NCI-H146 treated with DMSO at 0.1 percent for 48 hours (cell line): ENCODE measurements at regions not wholly inside any gene's neighbourhood (a gene's known extent, or its start where the extent isn't known, plus 50 kb on each side); places are given as distances from the start of the nearest gene placed in this dataset.

Experiments
- DNase-seq: peaks from one replicate; lab custom pipeline; 2025; ENCODE audit not compliant: unreplicated experiment; lab: John Stamatoyannopoulos, UW

DNA sequence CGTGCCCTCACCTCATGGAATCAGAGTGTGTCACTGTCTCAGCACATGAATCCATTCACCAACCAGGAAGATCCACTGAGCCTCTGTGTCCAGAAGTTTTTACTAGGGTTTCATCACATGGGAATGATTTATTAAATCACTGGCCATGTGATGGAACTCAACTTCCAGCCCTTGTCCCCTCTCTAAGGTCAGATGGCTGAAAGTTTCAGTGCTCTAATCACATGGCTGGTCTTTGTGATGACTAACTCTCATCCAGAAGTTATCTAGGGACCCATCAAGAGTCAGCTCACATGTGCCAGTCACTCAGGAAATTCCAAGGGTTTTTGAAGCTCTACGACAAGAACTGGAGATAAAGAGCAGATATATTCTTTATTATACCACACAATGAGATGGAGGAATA is 140.5 kb upstream of the GYPC start:
- DNase-seq, result no peak

DNA sequence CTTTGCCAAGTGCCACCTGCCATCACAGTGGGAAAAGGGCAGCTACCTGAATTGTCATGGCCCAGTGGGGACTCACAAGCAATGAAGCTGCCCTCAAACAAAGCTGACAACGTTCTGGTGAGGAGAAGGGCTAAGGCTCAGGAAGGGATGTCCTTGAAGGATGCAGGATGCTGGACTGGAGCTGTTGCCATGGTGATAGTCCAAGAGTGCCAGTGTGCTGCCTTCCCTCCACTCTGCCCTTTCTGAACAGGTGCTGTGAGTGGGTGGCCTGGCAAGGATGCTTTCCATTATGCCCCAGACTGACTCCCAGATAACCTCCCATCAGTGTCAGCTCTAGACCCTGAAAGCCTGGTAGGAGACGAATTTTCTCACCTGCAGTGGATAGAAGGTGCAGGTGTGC is 137.8 kb upstream of the GYPC start:
- DNase-seq, result no peak

DNA sequence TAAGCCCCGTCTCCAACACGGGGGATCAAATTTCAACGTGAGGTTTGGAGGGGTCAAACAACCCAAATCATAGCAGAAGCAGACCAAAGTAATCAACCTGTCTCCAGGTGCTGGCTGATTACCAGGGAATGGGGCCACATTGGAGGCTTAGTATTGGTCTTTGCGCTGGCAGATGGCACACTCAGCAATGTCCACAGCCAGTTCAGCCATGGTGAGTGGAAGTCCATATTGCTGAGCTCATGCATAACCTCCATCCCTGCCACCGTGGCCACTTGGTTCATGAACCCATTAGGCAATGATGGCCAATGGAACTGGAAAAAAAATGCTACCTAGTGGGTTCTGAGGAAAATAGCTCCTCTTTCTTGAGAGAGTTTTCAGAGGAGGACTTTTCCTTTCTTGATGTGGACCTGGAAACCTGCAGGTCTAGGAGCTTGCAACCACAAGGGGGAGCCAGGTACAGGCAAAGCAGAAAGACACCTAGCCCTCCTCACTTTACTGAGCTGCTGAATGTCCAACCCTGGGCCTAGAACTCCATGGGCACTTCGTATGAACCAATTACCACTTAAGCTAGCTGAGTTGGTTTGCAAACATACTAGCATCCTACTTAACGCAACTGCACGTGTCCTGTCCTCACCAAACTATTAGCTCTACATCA is 128.0 kb upstream of the GYPC start:
- no peak for DNase-seq

DNA sequence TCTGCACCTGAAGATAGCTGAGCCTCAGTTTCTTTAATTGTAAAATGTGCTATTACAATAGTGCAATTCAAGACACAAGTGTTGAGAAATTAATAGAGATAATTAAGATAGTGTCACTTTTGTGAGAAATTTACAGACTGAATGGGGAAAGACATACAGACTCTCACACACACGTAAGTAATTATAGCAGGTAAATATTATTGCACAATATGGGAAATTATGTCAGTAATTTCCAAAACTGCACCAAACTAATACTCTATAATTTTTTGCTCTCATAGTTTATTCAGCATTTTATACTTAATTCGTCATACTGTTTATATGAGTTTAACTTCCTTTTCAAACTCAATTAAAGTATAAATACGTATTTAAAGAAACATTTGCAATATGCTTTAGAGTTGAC is 124.9 kb upstream of the GYPC start:
- DNase-seq, result no peak

DNA sequence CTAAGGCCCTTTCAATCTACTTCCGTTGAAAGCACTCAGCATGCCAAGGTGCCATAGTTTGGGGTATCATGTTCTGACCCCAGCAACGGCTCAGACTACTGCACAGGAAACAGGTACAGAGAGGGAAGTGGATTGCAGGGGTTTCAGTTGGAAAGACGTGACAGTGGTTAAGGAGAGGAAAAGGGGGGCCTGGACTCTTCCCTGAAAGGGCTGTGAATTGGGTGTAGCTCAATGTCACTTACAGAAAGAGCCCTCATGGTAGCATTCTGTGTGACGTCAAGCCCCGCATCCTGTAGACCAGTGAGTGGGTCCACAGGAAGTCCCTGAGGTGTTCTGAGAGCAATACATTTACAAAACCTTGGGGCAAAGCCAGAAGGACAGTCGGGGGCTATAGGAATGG is 121.5 kb upstream of the GYPC start:
- DNase-seq, result no peak

DNA sequence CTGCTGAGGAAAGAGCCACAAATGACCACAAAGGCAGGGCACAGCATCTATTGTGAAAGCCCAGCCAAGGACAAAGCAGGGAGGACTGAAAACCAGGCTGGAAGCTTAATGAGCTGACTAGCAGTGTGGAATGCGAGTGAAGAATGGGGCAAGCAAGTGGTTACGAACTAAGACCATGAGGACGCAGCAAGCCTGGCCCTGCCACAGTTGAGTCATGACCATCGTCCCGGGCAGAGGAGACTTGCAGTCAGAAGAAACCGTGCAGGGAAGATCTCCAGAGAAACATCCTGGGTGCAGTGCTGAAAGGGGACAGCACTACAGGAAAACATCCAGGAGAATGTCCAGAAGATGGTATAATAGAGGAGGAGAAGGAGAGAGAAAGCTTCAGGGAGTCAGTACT is 120.5 kb upstream of the GYPC start:
- no peak for DNase-seq

DNA sequence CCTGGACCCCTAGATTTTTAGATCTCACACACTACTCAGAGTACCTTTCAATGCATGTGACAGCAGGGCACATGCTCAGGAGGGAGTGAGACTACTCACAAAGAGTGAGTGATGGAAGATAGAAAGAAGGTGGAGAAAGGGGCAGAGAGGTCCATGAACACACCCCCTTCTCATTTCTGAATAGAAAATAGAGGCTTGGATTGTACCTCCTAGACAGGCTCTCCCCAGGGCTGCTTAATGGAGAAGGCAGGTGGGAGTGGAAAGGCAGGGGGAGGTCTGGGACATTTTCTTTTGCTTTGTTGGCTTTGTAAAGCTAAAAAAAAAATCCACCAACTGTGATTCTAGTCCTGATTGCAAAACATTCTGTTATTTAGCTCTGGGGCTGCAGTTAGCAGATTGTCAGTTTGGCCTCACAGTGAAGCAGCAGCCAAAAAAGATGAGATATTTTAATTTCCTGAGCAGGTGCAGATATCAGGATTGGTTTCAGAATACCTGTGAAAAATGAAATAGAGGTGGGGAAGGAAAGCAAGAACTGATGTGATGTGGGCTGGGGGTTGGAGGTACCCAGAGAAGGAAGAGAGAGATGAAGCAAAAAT is 119.3 kb upstream of the GYPC start:
- DNase-seq, result no peak

DNA sequence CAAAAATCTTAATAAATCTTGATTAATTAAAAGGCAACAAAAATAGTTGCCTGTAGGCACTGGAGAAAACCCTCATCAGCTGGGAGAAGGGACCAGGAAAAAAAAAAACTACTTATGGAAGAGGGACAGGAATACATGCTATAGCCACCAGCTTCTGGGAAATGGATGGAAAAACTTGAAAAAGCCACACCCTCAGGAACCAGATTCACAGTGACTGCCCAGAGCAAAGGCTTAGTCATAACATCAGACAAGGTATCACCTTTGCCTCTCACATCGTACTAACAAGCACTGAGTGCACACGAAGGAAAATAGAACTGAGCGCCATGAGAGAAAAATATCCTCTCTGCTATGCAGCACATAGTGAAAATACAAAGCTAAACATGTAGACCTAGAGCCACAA is 116.9 kb upstream of the GYPC start:
- DNase-seq, result no peak

DNA sequence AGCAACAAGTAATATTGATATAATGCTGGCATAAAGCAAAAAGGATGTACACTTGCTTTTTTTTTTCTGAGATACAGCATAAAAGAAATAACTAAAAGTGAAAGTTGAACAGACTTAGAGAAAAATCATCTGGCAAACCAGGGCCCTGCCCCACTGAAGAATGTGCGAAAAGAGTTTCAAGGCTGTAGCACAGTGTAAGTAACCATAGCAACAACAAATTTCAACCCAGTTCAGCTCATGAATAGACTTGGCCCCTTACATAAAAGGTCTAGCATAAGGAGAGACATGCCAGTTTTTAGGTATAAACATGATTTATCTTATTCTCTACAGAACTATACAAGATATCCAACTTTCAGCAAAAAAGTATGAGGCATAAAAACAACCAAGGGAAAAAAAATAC is 113.7 kb upstream of the GYPC start:
- no peak for DNase-seq

DNA sequence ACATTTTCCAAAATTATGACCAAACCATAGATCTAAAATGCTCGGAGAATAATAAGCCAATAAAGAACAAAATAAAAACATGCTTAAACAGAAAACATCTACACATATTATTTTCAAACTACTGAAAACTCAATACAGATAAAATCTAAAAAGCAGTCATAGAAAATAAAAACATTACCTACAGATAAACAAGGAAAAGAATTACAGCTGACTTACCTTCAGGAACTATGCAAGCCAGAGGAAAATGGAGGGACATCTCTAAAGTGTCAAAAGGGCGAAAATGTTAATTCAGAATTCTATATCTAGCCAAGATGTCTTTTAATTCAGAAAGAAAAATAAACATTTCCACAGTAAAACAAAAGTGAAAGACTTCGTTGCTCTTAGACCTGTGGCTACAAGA is 112.9 kb upstream of the GYPC start:
- no peak for DNase-seq

DNA sequence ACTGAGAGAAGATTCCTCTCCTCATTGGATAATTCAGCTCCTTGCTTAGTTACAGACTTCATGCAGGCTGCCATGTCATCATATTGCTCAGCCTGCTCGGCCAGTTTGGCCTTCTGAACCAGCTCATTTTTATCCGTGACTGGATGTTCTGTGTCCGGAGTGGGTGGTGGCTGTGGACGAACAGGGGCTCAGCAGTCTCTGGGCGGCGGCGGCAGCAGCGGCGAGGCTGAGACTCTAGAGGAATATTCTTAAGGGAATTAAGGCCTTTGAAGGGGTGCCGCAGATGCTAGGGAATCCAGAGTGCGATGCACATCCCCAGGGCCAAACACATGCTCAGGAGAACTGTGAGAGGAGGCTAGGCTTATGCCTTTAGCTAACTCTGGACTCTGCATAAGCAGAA is 97.9 kb upstream of the GYPC start:
- no peak for DNase-seq

DNA sequence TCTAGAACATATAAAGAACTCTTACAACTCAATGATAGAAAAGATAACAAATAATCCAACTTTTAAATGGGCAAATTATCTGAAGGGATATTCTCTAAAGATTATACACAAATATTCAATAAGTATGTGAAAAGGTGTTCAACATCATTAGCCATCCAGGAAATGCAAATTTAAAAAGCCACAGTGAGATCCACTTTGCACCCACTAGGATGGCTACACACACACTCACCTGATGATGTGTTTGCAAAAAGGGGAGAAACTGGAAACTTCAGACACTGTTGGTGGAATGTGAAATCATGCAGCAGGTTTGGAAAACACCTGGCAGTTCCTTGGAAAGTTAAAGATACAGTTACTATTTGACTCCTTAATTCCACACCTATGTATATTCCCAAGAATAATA is 87.2 kb upstream of the GYPC start:
- DNase-seq, result no peak

DNA sequence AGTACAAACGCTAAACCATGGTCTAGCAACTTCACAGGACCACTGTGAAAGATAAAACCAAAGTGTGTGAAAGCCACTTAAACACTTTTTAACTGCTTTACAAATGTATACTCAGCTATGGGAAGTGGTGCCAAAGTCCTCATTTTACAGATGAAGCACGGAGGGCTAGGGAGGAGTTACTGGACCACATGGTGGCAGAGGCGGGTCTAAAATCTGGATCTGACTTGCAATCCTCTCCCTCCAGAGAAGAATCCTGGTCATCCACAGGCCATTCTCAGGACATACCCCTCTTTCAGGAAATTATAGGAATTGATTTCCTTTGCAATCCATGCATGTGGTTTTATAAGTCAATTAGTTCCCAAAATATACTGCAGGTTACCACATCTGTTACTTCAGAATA is 84.6 kb upstream of the GYPC start:
- no peak for DNase-seq

DNA sequence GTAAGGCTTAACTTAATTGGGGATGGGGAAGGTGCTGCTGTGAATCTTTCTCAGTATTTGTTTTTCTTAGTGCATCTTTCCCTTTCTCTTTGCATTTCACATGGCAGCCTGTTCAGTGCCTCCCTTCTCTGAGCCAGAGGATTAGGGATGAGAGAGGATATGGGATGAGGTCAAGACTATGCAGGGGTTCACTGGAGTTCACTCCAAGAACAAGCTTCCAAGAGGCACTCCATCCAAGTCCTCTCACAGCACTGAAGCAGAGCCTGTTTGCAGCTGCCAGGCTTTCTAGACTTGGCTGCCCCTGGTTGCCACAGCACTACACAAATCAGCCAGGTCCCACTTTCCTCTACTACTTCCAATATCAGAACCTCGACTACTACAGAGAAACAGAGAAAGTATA is 80.3 kb upstream of the GYPC start:
- DNase-seq, result no peak

DNA sequence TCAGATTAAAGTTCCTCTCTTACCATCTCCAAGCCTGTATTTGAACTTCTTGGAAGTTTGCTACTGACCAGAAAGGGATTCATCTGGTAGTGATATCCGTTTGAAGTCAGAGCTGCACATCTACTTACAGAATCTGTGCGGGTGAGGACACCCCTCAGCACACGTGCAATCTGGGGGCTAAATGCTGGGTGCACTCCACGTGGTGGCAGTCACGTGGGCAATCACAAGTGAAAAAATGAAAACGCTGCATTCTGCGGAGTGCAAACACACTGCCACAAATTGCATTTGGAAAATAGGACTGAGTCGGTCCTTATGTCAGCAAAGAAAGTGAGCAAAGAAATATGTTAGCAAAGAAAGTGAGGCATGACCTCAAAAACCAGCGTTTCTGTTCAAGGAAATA is 76.1 kb upstream of the GYPC start:
- no peak for DNase-seq

DNA sequence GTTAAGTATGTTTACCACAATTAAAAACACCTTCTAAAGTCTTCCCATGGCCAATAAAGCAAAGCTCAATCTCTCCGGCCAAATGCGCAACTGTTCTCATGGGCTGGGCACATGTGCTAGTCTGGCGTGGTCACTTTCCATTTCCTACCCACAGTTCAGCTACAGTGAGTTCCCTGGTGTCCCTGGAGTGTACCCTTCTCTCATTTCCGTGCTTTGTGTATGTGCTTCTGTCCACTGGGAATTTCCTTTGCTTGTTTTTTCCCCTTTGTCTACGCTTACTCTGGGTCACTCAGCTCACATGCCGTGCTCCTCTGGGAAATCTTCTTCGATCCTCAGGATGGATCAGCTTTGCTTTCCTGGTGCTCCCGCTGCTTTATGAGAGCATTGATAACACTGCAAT is 69.6 kb upstream of the GYPC start:
- DNase-seq, result no peak

DNA sequence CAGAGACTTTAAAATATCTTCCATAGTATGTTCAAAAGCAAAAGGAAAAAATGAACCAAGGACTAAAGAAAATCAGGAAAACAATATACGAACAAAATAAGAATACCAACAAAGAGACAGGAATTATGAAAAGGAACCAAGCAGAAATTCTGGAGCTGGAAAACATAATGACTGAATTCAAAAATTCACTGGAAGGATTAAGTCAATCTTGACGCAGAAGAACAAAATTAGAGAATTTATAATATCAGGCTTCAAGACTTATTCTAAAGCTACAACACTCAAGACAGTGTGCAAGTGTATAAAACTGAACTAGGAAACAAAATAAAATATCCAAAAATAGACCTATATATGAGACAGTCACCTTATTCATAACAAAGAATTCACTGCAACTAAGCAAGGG is 56.9 kb upstream of the GYPC start:
- DNase-seq, result no peak

DNA sequence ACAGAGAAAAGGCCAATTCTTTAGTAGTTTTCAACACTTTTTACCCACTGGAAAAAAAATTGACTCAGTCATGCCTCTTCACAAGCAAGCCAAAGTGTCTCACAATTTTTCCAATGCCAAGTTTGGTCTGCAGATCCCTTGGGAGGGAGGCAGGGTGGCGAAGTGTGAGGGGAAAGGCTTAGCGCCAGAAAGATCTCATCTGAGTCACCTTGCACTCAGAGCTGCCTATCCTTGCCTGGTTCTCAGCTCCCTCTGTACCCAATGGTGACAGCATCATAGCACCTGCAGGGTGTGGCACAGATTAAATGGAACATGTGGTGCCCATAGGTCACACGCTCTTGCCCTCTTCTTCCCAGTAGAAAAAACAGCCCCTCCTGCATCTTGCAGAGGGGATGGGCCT is 55.2 kb upstream of the GYPC start:
- DNase-seq, result no peak

DNA sequence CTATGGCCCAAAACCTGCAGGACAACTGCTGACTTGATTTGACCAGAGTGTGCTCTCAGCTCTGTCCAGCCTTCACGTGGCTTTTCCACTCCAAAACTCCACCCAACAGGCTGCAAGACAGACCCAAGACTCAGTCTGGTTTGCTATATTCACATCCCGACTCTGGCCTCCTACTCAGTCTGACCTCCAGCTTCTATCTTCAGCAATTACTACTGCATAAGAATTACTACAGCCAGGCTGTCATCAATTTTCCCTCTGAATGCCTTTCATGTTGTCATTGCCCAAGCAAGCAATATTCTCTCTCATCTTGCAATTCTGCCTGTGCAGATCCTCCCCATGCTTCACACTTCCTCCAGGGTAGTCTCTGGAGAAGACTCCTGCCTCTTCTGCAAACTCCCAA is 53.6 kb upstream of the GYPC start:
- DNase-seq, result no peak
